AG09319 (cell line): ENCODE measurements at regions not wholly inside any gene's neighbourhood (a gene's known extent, or its start where the extent isn't known, plus 50 kb on each side); places are given as distances from the start of the nearest gene placed in this dataset.

ENCODE experiments used
- DNase-seq: peaks from one replicate; pipeline ENCODE4 v3.0.0-alpha.2; 2010; ENCODE audit warnings: low read depth; ENCODE audit errors: extremely low read depth
- CTCF ChIP-seq: IDR thresholded peaks from 2 replicates; pipeline ENCODE4 v1.5.1; 2011; ENCODE audit warnings: low read depth, mild to moderate bottlenecking, inconsistent platforms, low read length, moderate library complexity

- no peak for TF ChIP-seq CTCF
- DNase-seq, result no peak
Observed at GRCh38 chr4:3349116-3349515, 56.3 kb downstream of the RGS12 start.

DNA sequence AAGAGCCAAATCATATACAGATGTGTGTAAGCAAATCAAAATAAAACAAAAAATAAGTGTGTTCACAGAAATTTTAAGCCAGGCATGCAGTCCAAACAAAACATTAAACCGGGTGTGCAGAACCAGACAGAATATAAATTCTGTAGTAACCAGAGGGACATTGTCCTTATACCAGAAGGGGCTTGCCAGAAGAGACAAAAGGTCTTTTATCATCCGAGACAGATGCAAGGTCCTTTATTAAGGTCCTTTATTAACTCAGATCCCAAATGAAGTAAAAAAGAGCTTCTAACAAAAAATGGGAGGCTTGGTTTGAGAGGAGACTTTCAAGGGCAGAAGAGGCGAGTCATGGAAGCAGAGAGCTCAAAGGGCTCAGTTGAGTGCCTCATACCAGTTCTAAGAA is 59.2 kb downstream of the RGS12 start:
- DNase-seq, result no peak
- TF ChIP-seq CTCF, result no peak

DNA sequence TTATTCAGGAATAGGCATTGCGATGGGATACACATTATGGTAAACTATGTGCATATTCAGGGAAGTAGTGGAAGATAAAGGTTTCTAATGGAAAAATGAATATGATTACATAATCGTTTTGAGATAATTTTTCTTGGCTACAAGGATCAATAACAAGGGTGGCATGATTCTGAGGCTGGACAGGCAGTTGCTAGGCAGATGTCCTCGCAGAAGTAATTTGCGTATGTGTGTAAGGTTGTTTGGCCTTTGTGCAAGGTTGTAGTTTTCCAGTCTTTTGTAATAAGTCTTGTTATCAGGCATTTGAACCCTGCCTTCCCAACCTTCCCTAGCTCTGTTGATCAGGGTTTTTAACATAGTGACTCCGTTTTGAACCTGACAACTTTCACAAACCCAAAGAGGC is 59.7 kb downstream of the RGS12 start:
- DNase-seq, result no peak
- no peak for TF ChIP-seq CTCF

DNA sequence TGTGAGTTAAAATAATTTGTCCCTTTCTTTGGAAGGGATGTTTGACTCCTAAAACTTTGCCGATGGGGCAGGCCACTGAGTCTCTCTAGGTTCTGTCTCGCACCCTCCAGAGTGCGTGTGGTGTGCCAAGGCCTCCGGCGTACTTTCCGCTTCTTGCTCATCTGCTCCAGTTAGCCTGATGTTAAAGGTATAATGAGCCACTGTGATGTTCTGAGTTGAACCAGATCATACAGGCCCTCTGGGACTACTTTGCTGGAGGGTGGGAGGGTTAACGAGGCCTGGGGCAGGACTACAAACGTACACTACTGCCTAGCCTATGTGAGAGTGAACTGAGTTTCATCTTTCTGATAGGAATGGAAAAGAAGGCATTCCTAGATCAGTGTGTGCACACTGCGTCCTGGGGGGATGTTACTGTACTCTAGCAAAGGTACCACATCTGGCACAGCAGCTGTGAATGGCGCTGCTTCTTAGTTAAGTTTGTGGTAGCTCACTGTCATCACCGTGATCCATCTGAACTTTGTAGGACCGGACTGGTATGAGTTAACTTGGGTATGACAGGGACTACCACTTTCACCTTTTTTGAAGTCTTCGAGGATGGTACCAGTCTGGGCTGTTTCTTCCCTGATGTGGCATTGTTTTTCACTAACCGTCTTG is 60.2 kb downstream of the RGS12 start:
- no peak for DNase-seq
- no peak for TF ChIP-seq CTCF

- no peak for TF ChIP-seq CTCF
- DNase-seq, result no peak
Observed at GRCh38 chr4:3353752-3354454, 61.1 kb downstream of the RGS12 start.

- no peak for TF ChIP-seq CTCF
- DNase-seq, result no peak
Observed at GRCh38 chr4:3354455-3354811, 61.6 kb downstream of the RGS12 start.

GRCh38 chr4:3355266-3355748 is 62.5 kb downstream of the RGS12 start:
- TF ChIP-seq CTCF, result no peak

More at GRCh38 chr4:3355266-3355748, 62.5 kb downstream of the RGS12 start:
- DNase-seq, result no peak
